ENCODE measurements at regions not wholly inside any gene's neighbourhood (a gene's known extent, or its start where the extent isn't known, plus 50 kb on each side); places are given as distances from the start of the nearest gene placed in this dataset.
"Not testable (repeated sequence)": the region's sequence is repeated elsewhere in the genome, so short reads cannot be mapped to it uniquely, and the experiment has no call there.

GRCh38 chr1:55768327-55768952 lies 553.3 kb upstream of the USP24 start:
- no peak overlapping the region for H3K4me3 ChIP-seq (ENCODE audit: low read depth, low read length)
- peak; percentile 25 for DNase-seq (ENCODE audit: low read depth)
- TF ChIP-seq CTCF (IDR thresholded peaks at IDR 0.05; ENCODE audit: insufficient read depth, low read length) = no peak

- DNase-seq (ENCODE audit: low read depth) = no peak
- H3K4me3 ChIP-seq (ENCODE audit: low read depth, low read length) = no peak overlapping the region
- no peak for TF ChIP-seq CTCF (IDR thresholded peaks at IDR 0.05; ENCODE audit: insufficient read depth, low read length)
These were observed 552.0 kb upstream of the USP24 start for GRCh38 chr1:55767171-55767570.

GRCh38 chr1:55765505-55765904 lies 550.3 kb upstream of the USP24 start:
- DNase-seq (ENCODE audit: low read depth); H3K4me3 ChIP-seq (ENCODE audit: low read depth, low read length): not testable (repeated sequence)

GRCh38 chr1:55751776-55752175 lies 536.6 kb upstream of the USP24 start:
- no peak for TF ChIP-seq CTCF (IDR thresholded peaks at IDR 0.05; ENCODE audit: insufficient read depth, low read length)
- DNase-seq (ENCODE audit: low read depth) = peak; percentile 13
- no peak overlapping the region for H3K4me3 ChIP-seq (ENCODE audit: low read depth, low read length)

- no peak for TF ChIP-seq CTCF (IDR thresholded peaks at IDR 0.05; ENCODE audit: insufficient read depth, low read length)
- no peak overlapping the region for H3K4me3 ChIP-seq (ENCODE audit: low read depth, low read length)
- DNase-seq (ENCODE audit: low read depth) = no peak
These were observed 535.4 kb upstream of the USP24 start for GRCh38 chr1:55750628-55750995.

- TF ChIP-seq CTCF (IDR thresholded peaks at IDR 0.05; ENCODE audit: insufficient read depth, low read length) = no peak
- DNase-seq (ENCODE audit: low read depth) = no peak
- no peak overlapping the region for H3K4me3 ChIP-seq (ENCODE audit: low read depth, low read length)
These were observed 534.9 kb upstream of the USP24 start for GRCh38 chr1:55749975-55750627.

GRCh38 chr1:55747408-55747841 lies 532.3 kb upstream of the USP24 start:
- DNase-seq (ENCODE audit: low read depth) = peak; percentile 97
- no peak for TF ChIP-seq CTCF (IDR thresholded peaks at IDR 0.05; ENCODE audit: insufficient read depth, low read length)
- no peak overlapping the region for H3K4me3 ChIP-seq (ENCODE audit: low read depth, low read length)
